Hippocampal formation (tissue), 2 donors: ENCODE measurements at regions not wholly inside any gene's neighbourhood (a gene's known extent, or its start where the extent isn't known, plus 50 kb on each side); places are given as distances from the start of the nearest gene placed in this dataset.
A peak's percentile ranks its signal among the peaks of the same experiment; 100 is the strongest.

Source experiments
- DNase-seq, 2 donors: peaks; one replicate each; lab custom pipeline; 2025; lab: John Stamatoyannopoulos, UW

GRCh38 chr5:8393240-8393639, 524.3 kb downstream of the MTRR start:
- no peak for DNase-seq

GRCh38 chr5:8394965-8395364, 526.0 kb downstream of the MTRR start:
- DNase-seq = no peak

- no peak for DNase-seq
Measured at GRCh38 chr5:8396246-8396645, 527.3 kb downstream of the MTRR start.

- no peak for DNase-seq
Measured at GRCh38 chr5:8396756-8397155, 527.8 kb downstream of the MTRR start.

- no peak for DNase-seq
Measured at GRCh38 chr5:8399471-8399870, 530.5 kb downstream of the MTRR start.

- DNase-seq = no peak
Measured at GRCh38 chr5:8408258-8408657, 539.3 kb downstream of the MTRR start.

GRCh38 chr5:8410618-8411017, 541.7 kb downstream of the MTRR start:
- DNase-seq = peak in 1 of 2 donors; percentile 1

- DNase-seq = no peak
Measured at GRCh38 chr5:8413975-8414374, 545.0 kb downstream of the MTRR start.

- DNase-seq = no peak
Measured at GRCh38 chr5:8417316-8418048, 548.5 kb downstream of the MTRR start.

- no peak for DNase-seq
Measured at GRCh38 chr5:8418049-8418426, 549.1 kb downstream of the MTRR start.

GRCh38 chr5:8429778-8430758, 561.1 kb downstream of the MTRR start:
- no peak for DNase-seq

- no peak for DNase-seq
Measured at GRCh38 chr5:8434501-8434900, 565.6 kb downstream of the MTRR start.

- DNase-seq = peak in 1 of 2 donors; percentile 8
Measured at GRCh38 chr5:8436924-8437323, 568.0 kb downstream of the MTRR start.

GRCh38 chr5:8445139-8445538, 576.2 kb downstream of the MTRR start:
- DNase-seq = no peak

GRCh38 chr5:8446179-8446578, 577.2 kb downstream of the MTRR start:
- DNase-seq = no peak

- DNase-seq = no peak
Measured at GRCh38 chr5:8456846-8457186, 587.9 kb downstream of the MTRR start.

GRCh38 chr5:8457187-8458037, 588.5 kb downstream of the MTRR start:
- DNase-seq = peak; percentile 73 to 87

GRCh38 chr5:8458038-8458383, 589.1 kb downstream of the MTRR start:
- no peak for DNase-seq

- no peak for DNase-seq
Measured at GRCh38 chr5:8461543-8461942, 592.6 kb downstream of the MTRR start.

- no peak for DNase-seq
Measured at GRCh38 chr5:8462565-8462964, 593.6 kb downstream of the MTRR start.

GRCh38 chr5:8470489-8470888, 601.5 kb downstream of the MTRR start:
- no peak for DNase-seq

GRCh38 chr5:8471581-8471980, 602.6 kb downstream of the MTRR start:
- no peak for DNase-seq
